ENCODE measurements at regions not wholly inside any gene's neighbourhood (a gene's known extent, or its start where the extent isn't known, plus 50 kb on each side); places are given as distances from the start of the nearest gene placed in this dataset.

GRCh38 chr16:77057161-77057774, 133.7 kb upstream of the MON1B start:
- Mint-ChIP-seq H3K36me3 (ENCODE audit: low read depth) (no peaks in the 10 kb centered on the region), H3K4me3 (ENCODE audit: low read depth) (no peak overlapping the region), H3K9me3 (no peaks in the 10 kb centered on the region), H3K27me3 (ENCODE audit: low read depth) (no peaks in the 10 kb centered on the region), H3K27ac (no peak overlapping the region), H3K4me1 (ENCODE audit: low read depth) (no peaks in the 10 kb centered on the region)
- intact Hi-C loops (cut with micrococcal nuclease) = no loop called here
- DNase-seq (ENCODE audit: low spot score) = no peak

- no peak for DNase-seq (ENCODE audit: low spot score)
- intact Hi-C loops (cut with micrococcal nuclease) = no loop called here
- H3K36me3 Mint-ChIP-seq (ENCODE audit: low read depth) = no peaks in the 10 kb centered on the region
- no peaks in the 10 kb centered on the region for H3K9me3 Mint-ChIP-seq
- no peaks in the 10 kb centered on the region for H3K27me3 Mint-ChIP-seq (ENCODE audit: low read depth)
- H3K4me3 Mint-ChIP-seq (ENCODE audit: low read depth) = no peak overlapping the region
- no peaks in the 10 kb centered on the region for H3K4me1 Mint-ChIP-seq (ENCODE audit: low read depth)
- H3K27ac Mint-ChIP-seq = no peak overlapping the region
Observed at GRCh38 chr16:77059446-77059845, 131.5 kb upstream of the MON1B start.

- intact Hi-C loops (cut with micrococcal nuclease) = no loop called here
- no peaks in the 10 kb centered on the region for H3K4me1 Mint-ChIP-seq (ENCODE audit: low read depth)
Observed at GRCh38 chr16:77060614-77061013, 130.4 kb upstream of the MON1B start.

GRCh38 chr16:77062878-77063675, 127.9 kb upstream of the MON1B start:
- H3K27ac Mint-ChIP-seq = no peak overlapping the region
- H3K9me3 Mint-ChIP-seq = no peaks in the 10 kb centered on the region
- no peaks in the 10 kb centered on the region for H3K4me1 Mint-ChIP-seq (ENCODE audit: low read depth)
- H3K4me3 Mint-ChIP-seq (ENCODE audit: low read depth) = no peak overlapping the region
- no peaks in the 10 kb centered on the region for H3K27me3 Mint-ChIP-seq (ENCODE audit: low read depth)
- intact Hi-C loops (cut with micrococcal nuclease) = no loop called here
- DNase-seq (ENCODE audit: low spot score) = no peak
- H3K36me3 Mint-ChIP-seq (ENCODE audit: low read depth) = no peaks in the 10 kb centered on the region

More at GRCh38 chr16:77060614-77061013, 130.4 kb upstream of the MON1B start:
- Mint-ChIP-seq H3K4me3 (ENCODE audit: low read depth) (no peak overlapping the region), H3K27ac (no peak overlapping the region), H3K9me3 (no peaks in the 10 kb centered on the region), H3K36me3 (ENCODE audit: low read depth) (no peaks in the 10 kb centered on the region), H3K27me3 (ENCODE audit: low read depth) (no peaks in the 10 kb centered on the region)
- no peak for DNase-seq (ENCODE audit: low spot score)

- Mint-ChIP-seq H3K9me3 (no peaks in the 10 kb centered on the region), H3K36me3 (ENCODE audit: low read depth) (no peaks in the 10 kb centered on the region), H3K27me3 (ENCODE audit: low read depth) (no peaks in the 10 kb centered on the region), H3K27ac (no peak overlapping the region), H3K4me1 (ENCODE audit: low read depth) (no peaks in the 10 kb centered on the region), H3K4me3 (ENCODE audit: low read depth) (no peak overlapping the region)
- intact Hi-C loops (cut with micrococcal nuclease) = no loop called here
- DNase-seq (ENCODE audit: low spot score) = no peak
Observed at GRCh38 chr16:77063676-77064016, 127.3 kb upstream of the MON1B start.

GRCh38 chr16:77064037-77064436, 127.0 kb upstream of the MON1B start:
- no peak for DNase-seq (ENCODE audit: low spot score)
- no peaks in the 10 kb centered on the region for H3K9me3 Mint-ChIP-seq
- no peaks in the 10 kb centered on the region for H3K27me3 Mint-ChIP-seq (ENCODE audit: low read depth)
- H3K36me3 Mint-ChIP-seq (ENCODE audit: low read depth) = no peaks in the 10 kb centered on the region
- no peak overlapping the region for H3K27ac Mint-ChIP-seq
- intact Hi-C loops (cut with micrococcal nuclease) = no loop called here
- H3K4me3 Mint-ChIP-seq (ENCODE audit: low read depth) = no peak overlapping the region
- no peaks in the 10 kb centered on the region for H3K4me1 Mint-ChIP-seq (ENCODE audit: low read depth)

GRCh38 chr16:77066896-77067496, 124.0 kb upstream of the MON1B start:
- Mint-ChIP-seq H3K4me1 (ENCODE audit: low read depth) (no peaks in the 10 kb centered on the region), H3K27ac (no peak overlapping the region), H3K27me3 (ENCODE audit: low read depth) (no peaks in the 10 kb centered on the region), H3K36me3 (ENCODE audit: low read depth) (no peaks in the 10 kb centered on the region), H3K4me3 (ENCODE audit: low read depth) (no peak overlapping the region), H3K9me3 (no peaks in the 10 kb centered on the region)
- no peak for DNase-seq (ENCODE audit: low spot score)
- intact Hi-C loops (cut with micrococcal nuclease) = no loop called here

GRCh38 chr16:77067900-77068299, 123.1 kb upstream of the MON1B start:
- intact Hi-C loops (cut with micrococcal nuclease) = no loop called here
- no peaks in the 10 kb centered on the region for H3K36me3 Mint-ChIP-seq (ENCODE audit: low read depth)
- H3K4me1 Mint-ChIP-seq (ENCODE audit: low read depth) = no peaks in the 10 kb centered on the region
- H3K27ac Mint-ChIP-seq = no peak overlapping the region
- no peak overlapping the region for H3K4me3 Mint-ChIP-seq (ENCODE audit: low read depth)
- no peak for DNase-seq (ENCODE audit: low spot score)
- H3K27me3 Mint-ChIP-seq (ENCODE audit: low read depth) = no peaks in the 10 kb centered on the region
- no peaks in the 10 kb centered on the region for H3K9me3 Mint-ChIP-seq

- H3K27ac Mint-ChIP-seq = no peak overlapping the region
- intact Hi-C loops (cut with micrococcal nuclease) = no loop called here
- DNase-seq (ENCODE audit: low spot score) = no peak
- no peak overlapping the region for H3K4me3 Mint-ChIP-seq (ENCODE audit: low read depth)
- H3K36me3 Mint-ChIP-seq (ENCODE audit: low read depth) = no peaks in the 10 kb centered on the region
- H3K4me1 Mint-ChIP-seq (ENCODE audit: low read depth) = no peaks in the 10 kb centered on the region
- H3K27me3 Mint-ChIP-seq (ENCODE audit: low read depth) = no peaks in the 10 kb centered on the region
- H3K9me3 Mint-ChIP-seq = no peaks in the 10 kb centered on the region
Observed at GRCh38 chr16:77068402-77068801, 122.6 kb upstream of the MON1B start.

- Mint-ChIP-seq H3K36me3 (ENCODE audit: low read depth) (no peaks in the 10 kb centered on the region), H3K9me3 (no peaks in the 10 kb centered on the region), H3K4me1 (ENCODE audit: low read depth) (no peaks in the 10 kb centered on the region), H3K27ac (no peak overlapping the region), H3K4me3 (ENCODE audit: low read depth) (no peak overlapping the region), H3K27me3 (ENCODE audit: low read depth) (no peaks in the 10 kb centered on the region)
- DNase-seq (ENCODE audit: low spot score) = no peak
- intact Hi-C loops (cut with micrococcal nuclease) = no loop called here
Observed at GRCh38 chr16:77069929-77070328, 121.1 kb upstream of the MON1B start.

GRCh38 chr16:77070683-77071082, 120.3 kb upstream of the MON1B start:
- no peaks in the 10 kb centered on the region for H3K27me3 Mint-ChIP-seq (ENCODE audit: low read depth)
- no peaks in the 10 kb centered on the region for H3K4me1 Mint-ChIP-seq (ENCODE audit: low read depth)
- H3K9me3 Mint-ChIP-seq = no peaks in the 10 kb centered on the region
- intact Hi-C loops (cut with micrococcal nuclease) = no loop called here
- DNase-seq (ENCODE audit: low spot score) = no peak
- H3K4me3 Mint-ChIP-seq (ENCODE audit: low read depth) = no peak overlapping the region
- H3K36me3 Mint-ChIP-seq (ENCODE audit: low read depth) = no peaks in the 10 kb centered on the region
- no peak overlapping the region for H3K27ac Mint-ChIP-seq

- no peaks in the 10 kb centered on the region for H3K4me1 Mint-ChIP-seq (ENCODE audit: low read depth)
- H3K36me3 Mint-ChIP-seq (ENCODE audit: low read depth) = no peaks in the 10 kb centered on the region
- no peak overlapping the region for H3K27ac Mint-ChIP-seq
- DNase-seq (ENCODE audit: low spot score) = no peak
- H3K27me3 Mint-ChIP-seq (ENCODE audit: low read depth) = no peaks in the 10 kb centered on the region
- H3K4me3 Mint-ChIP-seq (ENCODE audit: low read depth) = no peak overlapping the region
- H3K9me3 Mint-ChIP-seq = no peaks in the 10 kb centered on the region
- intact Hi-C loops (cut with micrococcal nuclease) = no loop called here
Observed at GRCh38 chr16:77076839-77077238, 114.2 kb upstream of the MON1B start.

- intact Hi-C loops (cut with micrococcal nuclease) = no loop called here
- Mint-ChIP-seq H3K4me3 (ENCODE audit: low read depth) (no peak overlapping the region), H3K36me3 (ENCODE audit: low read depth) (no peaks in the 10 kb centered on the region), H3K9me3 (no peaks in the 10 kb centered on the region), H3K4me1 (ENCODE audit: low read depth) (no peaks in the 10 kb centered on the region), H3K27ac (no peak overlapping the region), H3K27me3 (ENCODE audit: low read depth) (no peaks in the 10 kb centered on the region)
- no peak for DNase-seq (ENCODE audit: low spot score)
Observed at GRCh38 chr16:77077256-77077922, 113.6 kb upstream of the MON1B start.

Measured in activated T-helper 2 cell treated with anti-CD3 and anti-CD28 coated beads, Interferon-gamma antibody, Interleukin-2, Interleukin-4, amounts not matched to agents 10 μg/mL and 5 μg/mL and 100 μg/mL, durations not matched to agents 14 hours and 24 hours and 36 hours (primary cell).